ENCODE measurements at regions not wholly inside any gene's neighbourhood (a gene's known extent, or its start where the extent isn't known, plus 50 kb on each side); places are given as distances from the start of the nearest gene placed in this dataset.

DNA sequence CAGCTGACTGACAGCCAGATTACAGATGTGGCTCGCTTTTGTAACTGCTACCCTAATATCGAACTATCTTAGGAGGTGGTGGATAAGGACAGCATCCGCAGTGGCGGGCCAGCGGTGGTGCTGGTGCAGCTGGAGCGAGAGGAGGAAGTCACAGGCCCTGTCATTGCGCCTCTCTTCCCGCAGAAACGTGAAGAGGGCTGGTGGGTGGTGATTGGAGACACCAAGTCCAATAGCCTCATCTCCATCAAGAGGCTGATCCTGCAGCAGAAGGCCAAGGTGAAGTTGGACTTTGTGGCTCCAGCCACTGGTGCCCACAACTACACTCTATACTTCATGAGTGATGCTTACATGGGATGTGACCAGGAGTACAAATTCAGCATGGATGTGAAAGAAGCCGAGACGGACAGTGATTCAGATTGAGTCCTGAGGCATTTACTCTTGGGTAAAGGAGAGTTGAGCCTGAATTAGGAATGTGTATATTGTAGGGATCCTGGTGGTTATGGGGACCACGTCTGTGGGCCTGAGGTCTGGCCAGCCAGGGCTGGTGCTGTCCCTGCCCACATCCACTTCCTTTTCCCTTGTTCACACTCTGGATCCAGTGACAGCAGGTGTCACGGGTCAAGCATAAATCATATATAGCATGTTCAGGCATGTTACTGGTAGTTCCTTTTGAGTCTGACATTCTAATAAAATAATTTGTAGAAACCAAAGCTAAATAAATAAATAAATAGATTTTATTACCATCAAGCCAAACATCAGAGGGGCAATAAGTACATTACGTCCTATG is 89.0 kb upstream of the SMURF2 start:
- Histone ChIP-seq H3K36me3 (ENCODE audit: control insufficient read depth, insufficient read depth, low read length) (no peaks in the 10 kb centered on the region), H3K27ac (ENCODE audit: low read length) (no peak overlapping the region), H3K9me3 (ENCODE audit: control insufficient read depth, insufficient read depth, low read depth, low read length) (no peaks in the 10 kb centered on the region), H3K27me3 (ENCODE audit: control insufficient read depth, insufficient read depth, low read length) (no peaks in the 10 kb centered on the region), H3K4me1 (ENCODE audit: control insufficient read depth, insufficient read depth, low read length) (no peaks in the 10 kb centered on the region), H3K4me3 (ENCODE audit: low read depth in 2 of 2, low read length in 2 of 2) (no peak overlapping the region)
- in situ Hi-C loops (cut with HindIII; ENCODE audit: low pct_unique_long_range_greater_than_20kb, low sequenced_read_pairs) (no loop called here), intact Hi-C loops (cut with micrococcal nuclease; ENCODE audit: unreplicated experiment) (no loop called here)
- TF ChIP-seq, protein P1, sequence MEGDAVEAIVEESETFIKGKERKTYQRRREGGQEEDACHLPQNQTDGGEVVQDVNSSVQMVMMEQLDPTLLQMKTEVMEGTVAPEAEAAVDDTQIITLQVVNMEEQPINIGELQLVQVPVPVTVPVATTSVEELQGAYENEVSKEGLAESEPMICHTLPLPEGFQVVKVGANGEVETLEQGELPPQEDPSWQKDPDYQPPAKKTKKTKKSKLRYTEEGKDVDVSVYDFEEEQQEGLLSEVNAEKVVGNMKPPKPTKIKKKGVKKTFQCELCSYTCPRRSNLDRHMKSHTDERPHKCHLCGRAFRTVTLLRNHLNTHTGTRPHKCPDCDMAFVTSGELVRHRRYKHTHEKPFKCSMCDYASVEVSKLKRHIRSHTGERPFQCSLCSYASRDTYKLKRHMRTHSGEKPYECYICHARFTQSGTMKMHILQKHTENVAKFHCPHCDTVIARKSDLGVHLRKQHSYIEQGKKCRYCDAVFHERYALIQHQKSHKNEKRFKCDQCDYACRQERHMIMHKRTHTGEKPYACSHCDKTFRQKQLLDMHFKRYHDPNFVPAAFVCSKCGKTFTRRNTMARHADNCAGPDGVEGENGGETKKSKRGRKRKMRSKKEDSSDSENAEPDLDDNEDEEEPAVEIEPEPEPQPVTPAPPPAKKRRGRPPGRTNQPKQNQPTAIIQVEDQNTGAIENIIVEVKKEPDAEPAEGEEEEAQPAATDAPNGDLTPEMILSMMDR (IDR thresholded peaks at IDR 0.05), result no peak
- TF ChIP-seq SIN3A (IDR thresholded peaks at IDR 0.05; ENCODE audit: borderline replicate concordance, insufficient read depth, low read depth, low read length) (no peak), TCF7L2 (IDR thresholded peaks at IDR 0.05; ENCODE audit: low read depth, low read length) (no peak), POLR2AphosphoS5 (IDR thresholded peaks at IDR 0.05; ENCODE audit: low read depth, low read length) (no peak)
- TF ChIP-seq, protein P2, sequence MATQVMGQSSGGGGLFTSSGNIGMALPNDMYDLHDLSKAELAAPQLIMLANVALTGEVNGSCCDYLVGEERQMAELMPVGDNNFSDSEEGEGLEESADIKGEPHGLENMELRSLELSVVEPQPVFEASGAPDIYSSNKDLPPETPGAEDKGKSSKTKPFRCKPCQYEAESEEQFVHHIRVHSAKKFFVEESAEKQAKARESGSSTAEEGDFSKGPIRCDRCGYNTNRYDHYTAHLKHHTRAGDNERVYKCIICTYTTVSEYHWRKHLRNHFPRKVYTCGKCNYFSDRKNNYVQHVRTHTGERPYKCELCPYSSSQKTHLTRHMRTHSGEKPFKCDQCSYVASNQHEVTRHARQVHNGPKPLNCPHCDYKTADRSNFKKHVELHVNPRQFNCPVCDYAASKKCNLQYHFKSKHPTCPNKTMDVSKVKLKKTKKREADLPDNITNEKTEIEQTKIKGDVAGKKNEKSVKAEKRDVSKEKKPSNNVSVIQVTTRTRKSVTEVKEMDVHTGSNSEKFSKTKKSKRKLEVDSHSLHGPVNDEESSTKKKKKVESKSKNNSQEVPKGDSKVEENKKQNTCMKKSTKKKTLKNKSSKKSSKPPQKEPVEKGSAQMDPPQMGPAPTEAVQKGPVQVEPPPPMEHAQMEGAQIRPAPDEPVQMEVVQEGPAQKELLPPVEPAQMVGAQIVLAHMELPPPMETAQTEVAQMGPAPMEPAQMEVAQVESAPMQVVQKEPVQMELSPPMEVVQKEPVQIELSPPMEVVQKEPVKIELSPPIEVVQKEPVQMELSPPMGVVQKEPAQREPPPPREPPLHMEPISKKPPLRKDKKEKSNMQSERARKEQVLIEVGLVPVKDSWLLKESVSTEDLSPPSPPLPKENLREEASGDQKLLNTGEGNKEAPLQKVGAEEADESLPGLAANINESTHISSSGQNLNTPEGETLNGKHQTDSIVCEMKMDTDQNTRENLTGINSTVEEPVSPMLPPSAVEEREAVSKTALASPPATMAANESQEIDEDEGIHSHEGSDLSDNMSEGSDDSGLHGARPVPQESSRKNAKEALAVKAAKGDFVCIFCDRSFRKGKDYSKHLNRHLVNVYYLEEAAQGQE (IDR thresholded peaks at IDR 0.05; ENCODE audit: insufficient read depth in 1 of 2, low read depth in 2 of 2, low read length in 1 of 2), result no peak
- ChIA-PET POLR2A (no interaction called here), CTCF (no interaction called here)
- ATAC-seq (no peak), DNase-seq (ENCODE audit: low read depth, low spot score) (no peak)
- BruUV-seq (replicated peaks), result no TSS peak

DNA sequence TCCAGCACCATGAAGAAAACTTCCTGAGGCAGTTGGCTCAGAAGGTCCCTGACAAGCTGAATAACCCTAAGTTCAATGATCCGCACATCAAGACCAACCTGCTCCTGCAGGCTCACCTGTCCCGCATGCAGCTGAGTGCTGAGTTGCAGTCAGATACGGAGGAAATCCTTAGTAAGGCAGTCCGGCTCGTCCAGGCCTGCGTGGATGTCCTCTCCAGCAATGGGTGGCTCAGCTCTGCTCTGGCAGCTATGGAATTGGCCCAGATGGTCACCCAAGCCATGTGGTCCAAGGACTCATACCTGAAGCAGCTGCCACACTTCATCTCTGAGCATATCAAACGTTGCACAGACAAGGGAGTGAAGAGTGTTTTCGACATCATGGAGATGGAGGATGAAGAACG is 88.4 kb upstream of the SMURF2 start:
- DNase-seq (ENCODE audit: low read depth, low spot score) (no peak), ATAC-seq (no peak)
- CTCF ChIA-PET, result no interaction called here
- H3K4me1 ChIP-seq (ENCODE audit: control insufficient read depth, insufficient read depth, low read length), result no peaks in the 10 kb centered on the region
- no TSS peak for BruUV-seq (replicated peaks)
- no peaks in the 10 kb centered on the region for H3K9me3 ChIP-seq (ENCODE audit: control insufficient read depth, insufficient read depth, low read depth, low read length)
- no peaks in the 10 kb centered on the region for H3K36me3 ChIP-seq (ENCODE audit: control insufficient read depth, insufficient read depth, low read length)
- H3K4me3 ChIP-seq (ENCODE audit: low read depth in 2 of 2, low read length in 2 of 2), result no peak overlapping the region
- in situ Hi-C loops (cut with HindIII; ENCODE audit: low pct_unique_long_range_greater_than_20kb, low sequenced_read_pairs) (no loop called here), intact Hi-C loops (cut with micrococcal nuclease; ENCODE audit: unreplicated experiment) (no loop called here)
- POLR2A ChIA-PET, result no interaction called here
- no peak for TF ChIP-seq SIN3A (IDR thresholded peaks at IDR 0.05; ENCODE audit: borderline replicate concordance, insufficient read depth, low read depth, low read length)
- TF ChIP-seq, protein P2 (IDR thresholded peaks at IDR 0.05; ENCODE audit: insufficient read depth in 1 of 2, low read depth in 2 of 2, low read length in 1 of 2), result no peak
- TF ChIP-seq, protein P1 (IDR thresholded peaks at IDR 0.05), result no peak
- no peak for TF ChIP-seq TCF7L2 (IDR thresholded peaks at IDR 0.05; ENCODE audit: low read depth, low read length)
- no peak for TF ChIP-seq POLR2AphosphoS5 (IDR thresholded peaks at IDR 0.05; ENCODE audit: low read depth, low read length)
- H3K27ac ChIP-seq (ENCODE audit: low read length), result no peak overlapping the region
- no peaks in the 10 kb centered on the region for H3K27me3 ChIP-seq (ENCODE audit: control insufficient read depth, insufficient read depth, low read length)

Measured in Panc1 (cell line).